HepG2 (cell line): ENCODE measurements at regions not wholly inside any gene's neighbourhood (a gene's known extent, or its start where the extent isn't known, plus 50 kb on each side); places are given as distances from the start of the nearest gene placed in this dataset.
A peak's percentile ranks its signal among the peaks of the same experiment; 100 is the strongest.

ENCODE experiments used
- EHMT2 ChIP-seq: fragments of 200-600 bp; sonication (generic); IDR thresholded peaks from 2 replicates; pipeline ENCODE4 v1.7.0; 2017; ENCODE audit warnings: antibody characterized with exemption, low read depth, low read length, borderline replicate concordance
- ETV6 ChIP-seq: sonication (generic); formaldehyde crosslinking; conservative IDR thresholded peaks from 2 replicates; pipeline ENCODE4 v1.4.0; 2020; ENCODE audit warnings: missing genetic modification reagents
- GABPB1 ChIP-seq: IDR thresholded peaks from 2 replicates; pipeline ENCODE4 v1.6.1; 2016; ENCODE audit warnings: mild to moderate bottlenecking, missing genetic modification reagents, moderate library complexity, missing compliant biosample characterization
- HDAC1 ChIP-seq: sonication (generic); formaldehyde crosslinking; IDR thresholded peaks from 2 replicates; pipeline ENCODE4 v1.5.1; 2020; ENCODE audit warnings: mild to moderate bottlenecking, missing genetic modification reagents
- HNRNPL ChIP-seq: fragments of 200-400 bp; formaldehyde crosslinking; IDR thresholded peaks from 2 replicates; pipeline ENCODE4 v1.6.1; 2017; ENCODE audit warnings: mild to moderate bottlenecking, low read depth, low read length
- JDP2 ChIP-seq: sonication (generic); formaldehyde crosslinking; IDR thresholded peaks from 2 replicates; pipeline ENCODE4 v1.8.1; 2022; ENCODE audit warnings: missing genetic modification reagents, borderline replicate concordance
- NCOR1 ChIP-seq: fragments of 200-600 bp; sonication (generic); IDR thresholded peaks from 2 replicates; pipeline ENCODE4 v1.7.0; 2017; ENCODE audit warnings: antibody characterized with exemption, low read length, borderline replicate concordance
- PLRG1 ChIP-seq: fragments of 450-650 bp; conservative IDR thresholded peaks from 2 replicates; pipeline ENCODE4 v1.6.1; 2016
- RARA ChIP-seq: IDR thresholded peaks from 2 replicates; pipeline ENCODE4 v1.6.1; 2016; ENCODE audit warnings: missing genetic modification reagents, missing compliant biosample characterization
- ZFY ChIP-seq: sonication (generic); formaldehyde crosslinking; IDR thresholded peaks from 2 replicates; pipeline ENCODE4 v1.4.0; 2020; ENCODE audit warnings: missing genetic modification reagents
- TF ChIP-seq, protein P1 (sequence below): sonication (generic); formaldehyde crosslinking; IDR thresholded peaks from 2 replicates; pipeline ENCODE4 v1.5.1; 2020; ENCODE audit warnings: mild to moderate bottlenecking, missing genetic modification reagents, moderate library complexity
- TF ChIP-seq, protein P2 (sequence below): IDR thresholded peaks from 2 replicates; pipeline ENCODE4 v1.6.1; 2012; ENCODE audit warnings: inconsistent platforms
- TF ChIP-seq, protein P3 (sequence below): IDR thresholded peaks from 2 replicates; pipeline ENCODE4 v1.6.1; 2016; ENCODE audit warnings: missing biosample characterization, missing genetic modification reagents, low read depth
- TF ChIP-seq, protein P4 (sequence below), 2 experiments: sonication (generic) in 1 of 2; formaldehyde crosslinking in 1 of 2; IDR thresholded peaks; 2 replicates each; pipeline versions ENCODE4 v1.5.1 to v1.6.1; 2011 to 2020; ENCODE audit warnings: borderline replicate concordance in 1 of 2, low read depth in 1 of 2, low read length in 1 of 2, mild to moderate bottlenecking in 1 of 2, missing genetic modification reagents in 1 of 2, moderate library complexity in 1 of 2
- TF ChIP-seq, protein P5 (sequence below): sonication (generic); formaldehyde crosslinking; IDR thresholded peaks from 2 replicates; pipeline ENCODE4 v1.9.0; 2022; ENCODE audit warnings: missing genetic modification reagents, mild to moderate bottlenecking, borderline replicate concordance

DNA sequence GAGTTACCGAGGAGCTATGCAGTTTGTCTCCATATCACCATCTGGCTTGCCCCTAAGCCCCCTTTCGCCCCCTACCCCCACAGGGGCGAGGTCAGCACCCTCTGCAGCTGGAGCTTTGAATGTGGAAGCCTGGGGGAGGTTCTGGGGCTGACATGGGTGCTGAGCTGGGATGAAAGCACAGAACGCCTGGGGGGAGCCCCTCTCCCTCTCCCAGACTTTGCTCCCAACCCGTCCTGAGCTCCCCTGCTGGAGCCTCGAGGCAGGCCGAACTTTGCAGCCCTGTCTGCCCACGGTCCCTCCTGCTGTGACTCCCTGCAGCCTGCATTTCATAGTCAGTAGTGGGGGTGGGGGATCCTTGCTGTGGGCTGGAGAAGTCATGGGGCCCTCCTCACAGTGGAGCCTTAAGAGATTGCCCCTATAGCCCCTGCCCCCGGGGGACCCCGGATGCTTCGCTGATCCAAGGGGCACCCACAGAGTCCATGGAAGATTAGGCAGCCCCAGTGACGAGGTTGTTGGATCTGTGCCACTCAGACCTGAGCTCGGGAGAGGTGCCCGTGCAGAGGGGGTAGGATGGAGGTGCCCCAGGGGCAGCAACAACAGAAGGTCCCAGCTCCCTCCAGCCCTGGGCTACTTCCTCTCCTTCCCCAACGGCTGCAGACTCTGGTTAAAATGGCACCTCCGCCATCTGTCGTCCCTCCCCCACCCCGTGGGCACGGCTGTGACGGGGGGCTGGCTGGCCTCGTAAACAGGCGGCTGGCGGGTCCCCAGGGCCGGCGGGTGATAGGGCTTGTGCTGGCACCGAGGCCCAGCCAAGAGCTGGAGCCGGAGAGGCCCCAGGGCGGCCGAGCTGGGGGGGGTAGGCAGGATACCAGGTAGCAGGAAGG, 162.0 kb downstream of the C9orf50 start (continued):
- TF ChIP-seq, protein P1, sequence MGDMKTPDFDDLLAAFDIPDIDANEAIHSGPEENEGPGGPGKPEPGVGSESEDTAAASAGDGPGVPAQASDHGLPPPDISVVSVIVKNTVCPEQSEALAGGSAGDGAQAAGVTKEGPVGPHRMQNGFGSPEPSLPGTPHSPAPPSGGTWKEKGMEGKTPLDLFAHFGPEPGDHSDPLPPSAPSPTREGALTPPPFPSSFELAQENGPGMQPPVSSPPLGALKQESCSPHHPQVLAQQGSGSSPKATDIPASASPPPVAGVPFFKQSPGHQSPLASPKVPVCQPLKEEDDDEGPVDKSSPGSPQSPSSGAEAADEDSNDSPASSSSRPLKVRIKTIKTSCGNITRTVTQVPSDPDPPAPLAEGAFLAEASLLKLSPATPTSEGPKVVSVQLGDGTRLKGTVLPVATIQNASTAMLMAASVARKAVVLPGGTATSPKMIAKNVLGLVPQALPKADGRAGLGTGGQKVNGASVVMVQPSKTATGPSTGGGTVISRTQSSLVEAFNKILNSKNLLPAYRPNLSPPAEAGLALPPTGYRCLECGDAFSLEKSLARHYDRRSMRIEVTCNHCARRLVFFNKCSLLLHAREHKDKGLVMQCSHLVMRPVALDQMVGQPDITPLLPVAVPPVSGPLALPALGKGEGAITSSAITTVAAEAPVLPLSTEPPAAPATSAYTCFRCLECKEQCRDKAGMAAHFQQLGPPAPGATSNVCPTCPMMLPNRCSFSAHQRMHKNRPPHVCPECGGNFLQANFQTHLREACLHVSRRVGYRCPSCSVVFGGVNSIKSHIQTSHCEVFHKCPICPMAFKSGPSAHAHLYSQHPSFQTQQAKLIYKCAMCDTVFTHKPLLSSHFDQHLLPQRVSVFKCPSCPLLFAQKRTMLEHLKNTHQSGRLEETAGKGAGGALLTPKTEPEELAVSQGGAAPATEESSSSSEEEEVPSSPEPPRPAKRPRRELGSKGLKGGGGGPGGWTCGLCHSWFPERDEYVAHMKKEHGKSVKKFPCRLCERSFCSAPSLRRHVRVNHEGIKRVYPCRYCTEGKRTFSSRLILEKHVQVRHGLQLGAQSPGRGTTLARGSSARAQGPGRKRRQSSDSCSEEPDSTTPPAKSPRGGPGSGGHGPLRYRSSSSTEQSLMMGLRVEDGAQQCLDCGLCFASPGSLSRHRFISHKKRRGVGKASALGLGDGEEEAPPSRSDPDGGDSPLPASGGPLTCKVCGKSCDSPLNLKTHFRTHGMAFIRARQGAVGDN (CRISPR knock-in tag) = peak; percentile 68
- TF ChIP-seq GABPB1 (CRISPR knock-in tag) (no peak; the same call in 1 of the 2 replicates), EHMT2 (no peak), JDP2 (no peak), HDAC1 (CRISPR knock-in tag) (peak; percentile 49), NCOR1 (peak; percentile 31; the same call in 1 of the 2 replicates), PLRG1 (no peak), ZFY (no peak), ETV6 (CRISPR knock-in tag) (no peak), RARA (CRISPR knock-in tag) (0 out of 2 replicates have a peak, but pooled peaks have one; percentile 2), HNRNPL (peak; percentile 88)
- TF ChIP-seq, protein P2, sequence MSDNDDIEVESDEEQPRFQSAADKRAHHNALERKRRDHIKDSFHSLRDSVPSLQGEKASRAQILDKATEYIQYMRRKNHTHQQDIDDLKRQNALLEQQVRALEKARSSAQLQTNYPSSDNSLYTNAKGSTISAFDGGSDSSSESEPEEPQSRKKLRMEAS = peak; percentile 38; the same call in 1 of the 2 replicates
- TF ChIP-seq, protein P3, sequence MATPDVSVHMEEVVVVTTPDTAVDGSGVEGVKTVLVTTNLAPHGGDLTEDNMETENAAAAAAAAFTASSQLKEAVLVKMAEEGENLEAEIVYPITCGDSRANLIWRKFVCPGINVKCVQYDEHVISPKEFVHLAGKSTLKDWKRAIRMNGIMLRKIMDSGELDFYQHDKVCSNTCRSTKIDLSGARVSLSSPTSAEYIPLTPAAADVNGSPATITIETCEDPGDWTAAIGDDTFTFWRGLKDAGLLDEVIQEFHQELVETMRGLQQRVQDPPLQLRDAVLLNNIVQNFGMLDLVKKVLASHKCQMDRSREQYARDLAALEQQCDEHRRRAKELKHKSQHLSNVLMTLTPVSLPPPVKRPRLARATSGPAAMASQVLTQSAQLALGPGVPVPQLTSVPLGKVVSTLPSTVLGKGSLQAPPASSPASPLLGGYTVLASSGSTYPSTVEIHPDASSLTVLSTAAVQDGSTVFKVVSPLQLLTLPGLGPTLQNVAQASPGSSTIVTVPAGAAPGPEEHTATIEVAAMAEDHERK = no peak
- TF ChIP-seq, protein P4, sequence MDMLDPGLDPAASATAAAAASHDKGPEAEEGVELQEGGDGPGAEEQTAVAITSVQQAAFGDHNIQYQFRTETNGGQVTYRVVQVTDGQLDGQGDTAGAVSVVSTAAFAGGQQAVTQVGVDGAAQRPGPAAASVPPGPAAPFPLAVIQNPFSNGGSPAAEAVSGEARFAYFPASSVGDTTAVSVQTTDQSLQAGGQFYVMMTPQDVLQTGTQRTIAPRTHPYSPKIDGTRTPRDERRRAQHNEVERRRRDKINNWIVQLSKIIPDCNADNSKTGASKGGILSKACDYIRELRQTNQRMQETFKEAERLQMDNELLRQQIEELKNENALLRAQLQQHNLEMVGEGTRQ (IDR thresholded peaks at IDR 0.05; ENCODE audit: low read depth, low read length) = no peak
- TF ChIP-seq, protein P4 (CRISPR knock-in tag; IDR thresholded peaks at IDR 0.05; ENCODE audit: borderline replicate concordance) = 0 out of 2 replicates have a peak, but pooled peaks have one; percentile 14
- TF ChIP-seq, protein P5, sequence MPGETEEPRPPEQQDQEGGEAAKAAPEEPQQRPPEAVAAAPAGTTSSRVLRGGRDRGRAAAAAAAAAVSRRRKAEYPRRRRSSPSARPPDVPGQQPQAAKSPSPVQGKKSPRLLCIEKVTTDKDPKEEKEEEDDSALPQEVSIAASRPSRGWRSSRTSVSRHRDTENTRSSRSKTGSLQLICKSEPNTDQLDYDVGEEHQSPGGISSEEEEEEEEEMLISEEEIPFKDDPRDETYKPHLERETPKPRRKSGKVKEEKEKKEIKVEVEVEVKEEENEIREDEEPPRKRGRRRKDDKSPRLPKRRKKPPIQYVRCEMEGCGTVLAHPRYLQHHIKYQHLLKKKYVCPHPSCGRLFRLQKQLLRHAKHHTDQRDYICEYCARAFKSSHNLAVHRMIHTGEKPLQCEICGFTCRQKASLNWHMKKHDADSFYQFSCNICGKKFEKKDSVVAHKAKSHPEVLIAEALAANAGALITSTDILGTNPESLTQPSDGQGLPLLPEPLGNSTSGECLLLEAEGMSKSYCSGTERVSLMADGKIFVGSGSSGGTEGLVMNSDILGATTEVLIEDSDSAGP (CRISPR knock-in tag) = peak; percentile 67; the same call in 1 of the 2 replicates
